ENCODE measurements at regions not wholly inside any gene's neighbourhood (a gene's known extent, or its start where the extent isn't known, plus 50 kb on each side); places are given as distances from the start of the nearest gene placed in this dataset.

DNA sequence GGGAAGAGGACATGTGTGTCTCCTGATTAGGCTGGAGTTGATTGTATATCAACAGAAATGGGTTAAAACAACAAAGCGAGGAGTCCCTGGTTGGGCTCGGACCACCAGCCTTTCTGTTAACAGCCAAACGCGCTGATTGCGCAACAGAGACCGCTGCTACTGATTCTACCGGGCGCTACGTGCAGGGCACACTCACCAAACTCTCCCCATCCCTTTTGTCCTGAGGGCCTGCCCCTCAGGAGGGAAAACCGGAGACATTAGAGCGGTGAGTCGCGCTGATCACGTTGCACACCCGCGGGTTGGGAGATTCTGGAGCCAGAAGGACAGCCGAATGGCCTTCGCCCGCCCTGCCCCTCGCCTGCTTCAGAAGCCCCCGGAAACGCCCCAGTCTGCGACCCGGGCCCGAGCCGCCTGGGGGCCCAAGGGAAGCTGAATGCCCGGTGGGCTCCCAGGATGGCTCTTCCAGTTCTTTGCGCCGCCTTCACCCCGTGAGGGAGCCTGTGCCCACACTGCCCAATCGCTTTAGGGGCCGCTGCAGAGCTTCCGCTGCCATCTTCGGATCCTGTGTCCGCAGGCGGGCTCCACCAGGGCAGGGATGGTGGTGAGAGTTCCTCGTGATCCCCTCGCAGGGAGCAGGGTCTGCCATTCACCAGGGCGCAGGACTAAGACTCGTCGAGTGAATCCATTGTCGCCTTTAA, 165.4 kb upstream of the NBPF11 start:
- TF ChIP-seq, protein P1, sequence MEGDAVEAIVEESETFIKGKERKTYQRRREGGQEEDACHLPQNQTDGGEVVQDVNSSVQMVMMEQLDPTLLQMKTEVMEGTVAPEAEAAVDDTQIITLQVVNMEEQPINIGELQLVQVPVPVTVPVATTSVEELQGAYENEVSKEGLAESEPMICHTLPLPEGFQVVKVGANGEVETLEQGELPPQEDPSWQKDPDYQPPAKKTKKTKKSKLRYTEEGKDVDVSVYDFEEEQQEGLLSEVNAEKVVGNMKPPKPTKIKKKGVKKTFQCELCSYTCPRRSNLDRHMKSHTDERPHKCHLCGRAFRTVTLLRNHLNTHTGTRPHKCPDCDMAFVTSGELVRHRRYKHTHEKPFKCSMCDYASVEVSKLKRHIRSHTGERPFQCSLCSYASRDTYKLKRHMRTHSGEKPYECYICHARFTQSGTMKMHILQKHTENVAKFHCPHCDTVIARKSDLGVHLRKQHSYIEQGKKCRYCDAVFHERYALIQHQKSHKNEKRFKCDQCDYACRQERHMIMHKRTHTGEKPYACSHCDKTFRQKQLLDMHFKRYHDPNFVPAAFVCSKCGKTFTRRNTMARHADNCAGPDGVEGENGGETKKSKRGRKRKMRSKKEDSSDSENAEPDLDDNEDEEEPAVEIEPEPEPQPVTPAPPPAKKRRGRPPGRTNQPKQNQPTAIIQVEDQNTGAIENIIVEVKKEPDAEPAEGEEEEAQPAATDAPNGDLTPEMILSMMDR (IDR thresholded peaks at IDR 0.05; ENCODE audit: poor library complexity): no peak
- no peak for TF ChIP-seq EZH2 (IDR thresholded peaks at IDR 0.05; ENCODE audit: borderline replicate concordance)
